OCI-LY1 (cell line): ENCODE measurements at regions not wholly inside any gene's neighbourhood (a gene's known extent, or its start where the extent isn't known, plus 50 kb on each side); places are given as distances from the start of the nearest gene placed in this dataset.

Experiments used
- H2AFZ ChIP-seq: fragments of 200-600 bp; sonication (generic), shearing (Covaris generic); 2 replicates; pipeline ENCODE4 v1.6.0; 2014; ENCODE audit warnings: antibody characterized with exemption, mild to moderate bottlenecking, low read length
- H3F3A ChIP-seq: fragments of 200-600 bp; sonication (generic), shearing (Covaris generic); 2 replicates; pipeline ENCODE4 v1.6.0; 2014; ENCODE audit warnings: mild to moderate bottlenecking, antibody characterized with exemption, low read length, moderate library complexity; ENCODE audit not compliant: insufficient read depth
- H3K27ac ChIP-seq: fragments of 200-600 bp; sonication (generic); 2 replicates; pipeline ENCODE4 v1.5.1; 2014; ENCODE audit warnings: low read length, mixed run types, mild to moderate bottlenecking, low read depth; ENCODE audit not compliant: poor library complexity, severe bottlenecking
- H3K27me3 ChIP-seq: fragments of 200-600 bp; sonication (generic); 2 replicates; pipeline ENCODE4 v1.6.0; 2014; ENCODE audit warnings: antibody characterized with exemption, mild to moderate bottlenecking, low read length, moderate library complexity; ENCODE audit not compliant: insufficient read depth
- H3K36me3 ChIP-seq: fragments of 200-600 bp; sonication (generic); 2 replicates; pipeline ENCODE4 v1.6.1; 2014; ENCODE audit warnings: mild to moderate bottlenecking, antibody characterized with exemption, low read length, moderate library complexity, mixed read lengths; ENCODE audit not compliant: insufficient read depth
- H3K4me1 ChIP-seq: fragments of 200-600 bp; sonication (generic); 2 replicates; pipeline ENCODE4 v1.5.1; 2014; ENCODE audit warnings: mild to moderate bottlenecking, low read length, moderate library complexity; ENCODE audit not compliant: insufficient read depth, severe bottlenecking
- H3K4me2 ChIP-seq: fragments of 200-600 bp; sonication (generic), shearing (Covaris generic); 2 replicates; pipeline ENCODE4 v1.6.1; 2014; ENCODE audit warnings: low read length
- H3K4me3 ChIP-seq: fragments of 200-600 bp; sonication (generic); 2 replicates; pipeline ENCODE4 v1.5.1; 2014; ENCODE audit warnings: low read length, low read depth, mild to moderate bottlenecking, mixed read lengths; ENCODE audit not compliant: poor library complexity, severe bottlenecking
- H3K79me2 ChIP-seq: fragments of 200-600 bp; shearing (Covaris generic); 2 replicates; pipeline ENCODE4 v1.6.1; 2016; ENCODE audit warnings: mixed run types, low read length, mixed read lengths; ENCODE audit not compliant: insufficient read depth
- H3K9ac ChIP-seq: fragments of 200-600 bp; sonication (generic), shearing (Covaris generic); 2 replicates; pipeline ENCODE4 v1.6.1; 2014; ENCODE audit warnings: mild to moderate bottlenecking, low read length, mixed read lengths
- H3K9me2 ChIP-seq: fragments of 200-600 bp; sonication (generic), shearing (Covaris generic); 2 replicates; pipeline ENCODE4 v1.6.1; 2014; ENCODE audit warnings: low read depth, mild to moderate bottlenecking, low read length, mixed read lengths
- H3K9me3 ChIP-seq: fragments of 200-600 bp; shearing (Covaris generic); 2 replicates; pipeline ENCODE4 v1.6.1; 2014; ENCODE audit warnings: low read length, mixed read lengths
- H4K20me1 ChIP-seq: fragments of 200-600 bp; sonication (generic), shearing (Covaris generic); 2 replicates; pipeline ENCODE4 v1.6.0; 2016; ENCODE audit warnings: mild to moderate bottlenecking, low read length; ENCODE audit not compliant: insufficient read depth
- CTCF ChIP-seq: fragments of 200-600 bp; sonication (generic), shearing (Covaris generic); IDR thresholded peaks from 2 replicates; pipeline ENCODE4 v1.5.1; 2017; ENCODE audit warnings: mild to moderate bottlenecking, antibody characterized with exemption, low read length, moderate library complexity, mixed read lengths
- EZH2 ChIP-seq: fragments of 200-600 bp; sonication (generic), shearing (Covaris generic); IDR thresholded peaks from 2 replicates; pipeline ENCODE4 v1.8.0; 2017; ENCODE audit warnings: borderline replicate concordance, mixed run types, mild to moderate bottlenecking, antibody characterized with exemption, low read length, moderate library complexity, mixed read lengths

GRCh38 chr11:28636566-28636965 lies 528.4 kb downstream of the METTL15 start:
- no peaks in the 10 kb centered on the region for H3K9me3 ChIP-seq
- H3K27ac ChIP-seq = no peak overlapping the region

GRCh38 chr11:28636033-28636432 lies 527.8 kb downstream of the METTL15 start:
- Histone ChIP-seq H3K9me2 (no peaks in the 10 kb centered on the region), H3F3A (no peaks in the 10 kb centered on the region), H3K4me1 (no peaks in the 10 kb centered on the region), H3K4me3 (no peak overlapping the region), H3K27ac (no peak overlapping the region), H3K4me2 (no peak overlapping the region), H3K9ac (no peak overlapping the region), H3K79me2 (no peaks in the 10 kb centered on the region), H3K9me3 (no peaks in the 10 kb centered on the region), H4K20me1 (no peaks in the 10 kb centered on the region), H3K27me3 (no peaks in the 10 kb centered on the region), H2AFZ (no peak overlapping the region), H3K36me3 (no peaks in the 10 kb centered on the region)
- TF ChIP-seq EZH2 = no peak
- no peak for TF ChIP-seq CTCF

More at GRCh38 chr11:28636566-28636965, 528.4 kb downstream of the METTL15 start:
- Histone ChIP-seq H3K9ac (no peak overlapping the region), H3K4me3 (no peak overlapping the region), H3K4me2 (no peak overlapping the region), H3K9me2 (no peaks in the 10 kb centered on the region), H3F3A (no peaks in the 10 kb centered on the region), H3K36me3 (no peaks in the 10 kb centered on the region), H3K4me1 (no peaks in the 10 kb centered on the region), H4K20me1 (no peaks in the 10 kb centered on the region), H3K79me2 (no peaks in the 10 kb centered on the region), H2AFZ (no peak overlapping the region), H3K27me3 (no peaks in the 10 kb centered on the region)
- TF ChIP-seq CTCF (no peak), EZH2 (no peak)

- TF ChIP-seq EZH2 (no peak), CTCF (no peak)
- H3K9me3 ChIP-seq = no peaks in the 10 kb centered on the region
- no peak overlapping the region for H3K27ac ChIP-seq
Measured at GRCh38 chr11:28632338-28632737, 524.1 kb downstream of the METTL15 start.

More at GRCh38 chr11:28632338-28632737, 524.1 kb downstream of the METTL15 start:
- Histone ChIP-seq H3K79me2 (no peaks in the 10 kb centered on the region), H3F3A (no peaks in the 10 kb centered on the region), H3K9ac (no peak overlapping the region), H3K4me1 (no peaks in the 10 kb centered on the region), H3K27me3 (no peaks in the 10 kb centered on the region), H4K20me1 (no peaks in the 10 kb centered on the region), H2AFZ (no peak overlapping the region), H3K36me3 (no peaks in the 10 kb centered on the region), H3K9me2 (no peaks in the 10 kb centered on the region), H3K4me2 (no peak overlapping the region), H3K4me3 (no peak overlapping the region)
